Common myeloid progenitor, CD34-positive (primary cell): ENCODE measurements at regions not wholly inside any gene's neighbourhood (a gene's known extent, or its start where the extent isn't known, plus 50 kb on each side); places are given as distances from the start of the nearest gene placed in this dataset.

Experiments used
- CTCF ChIA-PET: fragments of 350-600 bp; sonication (Branson Sonifier 250); formaldehyde crosslinking; loops from one replicate; lab custom pipeline; 2021; ENCODE audit warnings: antibody characterized with exemption; lab: Charles Lee
- POLR2A ChIA-PET: fragments of 350-600 bp; sonication (Branson Sonifier 250); formaldehyde crosslinking; loops from one replicate; lab custom pipeline; 2021; ENCODE audit warnings: antibody characterized with exemption; lab: Charles Lee
- DNase-seq, 3 donors: peaks; one replicate each; pipeline versions ENCODE4 v3.0.0 to v3.0.0-alpha.2; 2013
- H3K27ac ChIP-seq, 2 experiments: 1 replicate in 1 of 2; 2 replicates in 1 of 2; pipeline ENCODE4 v1.7.0; 2013; ENCODE audit warnings: inconsistent platforms in 2 of 2, low read length in 2 of 2, mild to moderate bottlenecking in 2 of 2, low read depth in 1 of 2, moderate library complexity in 1 of 2; ENCODE audit not compliant: severe bottlenecking in 2 of 2, insufficient read depth in 1 of 2, poor library complexity in 1 of 2
- H3K27me3 ChIP-seq, 5 experiments: replicated peaks in 2 of 5; 1 replicate in 3 of 5; 2 replicates in 2 of 5; pipeline versions ENCODE4 v1.6.1 to v1.7.0; 2013; ENCODE audit warnings: low read length in 4 of 5, mild to moderate bottlenecking in 2 of 5, moderate library complexity in 2 of 5, inconsistent platforms in 1 of 5; ENCODE audit not compliant: insufficient read depth in 5 of 5, control insufficient read depth in 4 of 5
- H3K36me3 ChIP-seq, 4 experiments: 1 replicate in 2 of 4; 2 replicates in 2 of 4; pipeline versions ENCODE4 v1.6.1 to v1.7.0; 2013; ENCODE audit warnings: low read length in 3 of 4, control low read depth in 1 of 4, mild to moderate bottlenecking in 1 of 4; ENCODE audit not compliant: control insufficient read depth in 4 of 4, insufficient read depth in 4 of 4
- H3K4me1 ChIP-seq, 4 experiments: 1 replicate in 3 of 4; 2 replicates in 1 of 4; pipeline versions ENCODE4 v1.6.1 to v1.7.1; 2013; ENCODE audit warnings: low read length in 3 of 4, mild to moderate bottlenecking in 3 of 4, control low read depth in 1 of 4, inconsistent platforms in 1 of 4, moderate library complexity in 1 of 4; ENCODE audit not compliant: control insufficient read depth in 4 of 4, insufficient read depth in 4 of 4; ENCODE audit errors: control extremely low read depth in 1 of 4
- H3K4me3 ChIP-seq, 7 experiments: 1 replicate in 4 of 7; 2 replicates in 3 of 7; pipeline versions ENCODE4 v1.5.1 to v1.7.0; 2013; ENCODE audit warnings: mild to moderate bottlenecking in 7 of 7, low read length in 6 of 7, moderate library complexity in 6 of 7, inconsistent platforms in 2 of 7, low read depth in 2 of 7, control low read depth in 1 of 7; ENCODE audit not compliant: insufficient read depth in 4 of 7, control insufficient read depth in 1 of 7; ENCODE audit errors: extremely low read depth in 1 of 7
- H3K9me3 ChIP-seq, 5 experiments: 1 replicate in 4 of 5; 2 replicates in 1 of 5; pipeline versions ENCODE4 v1.6.1 to v1.7.1; 2013; ENCODE audit warnings: low read length in 4 of 5, mild to moderate bottlenecking in 2 of 5, inconsistent platforms in 1 of 5, low read depth in 1 of 5, moderate library complexity in 1 of 5; ENCODE audit not compliant: control insufficient read depth in 4 of 5, insufficient read depth in 2 of 5; ENCODE audit errors: control extremely low read depth in 1 of 5
- WGBS: methylation state at CpG from one replicate; pipeline ENCODE4 v1.1.5; 2013; ENCODE audit not compliant: insufficient coverage; 5-methylcytosine and 5-hydroxymethylcytosine counted together

DNA sequence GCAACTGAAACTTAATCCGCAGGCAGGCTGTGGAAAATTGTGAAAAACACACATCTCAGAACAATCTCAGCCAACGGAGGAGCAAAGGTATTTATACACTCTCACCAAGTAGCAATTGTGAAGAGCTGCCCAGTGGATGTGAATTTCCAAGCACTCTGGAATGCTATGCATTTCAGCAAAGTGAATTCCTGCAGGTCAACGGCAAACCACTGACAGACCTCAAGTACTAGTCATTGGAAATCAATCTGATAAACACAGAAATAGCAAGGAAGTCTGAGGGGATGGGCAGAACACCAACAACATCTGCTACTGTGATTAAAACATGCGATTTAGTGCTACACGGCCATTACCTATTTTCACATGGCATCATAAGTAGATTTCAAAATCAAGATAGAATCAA, 429.1 kb downstream of the HTR1B start:
- Histone ChIP-seq H3K27me3 (no peaks in the 10 kb centered on the region), H3K9me3 (peaks cover 0 to 14% (median 0%) of the 10 kb centered on the region in 5 experiments), H3K27ac (no peak overlapping the region), H3K36me3 (no peaks in the 10 kb centered on the region), H3K4me1 (no peaks in the 10 kb centered on the region), H3K4me3 (no peak overlapping the region)
- no peak for DNase-seq
- ChIA-PET POLR2A (no interaction called here), CTCF (no interaction called here)
- WGBS = 52% methylated on average over 3 of the region's 5 CpGs

DNA sequence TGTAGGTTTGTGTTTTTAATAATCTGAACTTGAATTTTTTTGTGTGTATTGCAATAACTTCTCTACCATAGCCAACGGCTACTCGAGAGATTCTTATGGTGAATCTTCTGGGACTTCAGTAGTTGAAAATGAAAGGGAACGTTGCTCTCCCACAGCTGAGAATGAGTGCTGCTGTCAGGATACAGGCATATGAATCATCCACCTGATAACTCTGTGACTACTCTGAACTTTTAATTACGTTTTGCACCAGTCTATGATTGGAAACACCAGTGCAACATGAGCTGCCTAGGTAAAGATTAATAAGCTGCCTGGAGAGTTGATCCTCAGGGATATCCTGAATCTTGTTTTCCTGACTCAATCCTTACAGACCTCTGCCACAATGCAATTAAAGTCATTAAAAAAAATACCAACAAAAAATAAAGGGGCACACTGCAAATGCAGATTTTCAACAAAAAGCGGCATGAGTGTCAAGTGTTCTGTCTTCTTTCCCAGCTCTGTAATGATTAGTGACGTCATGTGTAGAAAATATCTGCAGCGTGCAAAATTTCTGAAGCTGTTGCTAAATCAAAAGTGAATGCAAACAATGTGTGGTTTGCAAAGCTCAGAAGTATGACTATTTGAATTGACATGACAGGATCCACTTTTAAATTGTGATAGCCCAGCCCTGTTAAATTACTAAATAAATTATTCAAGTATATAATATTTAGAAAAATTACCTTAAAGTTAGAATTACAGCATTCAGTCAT, 432.2 kb downstream of the HTR1B start:
- no peak overlapping the region for H3K4me3 ChIP-seq
- no peaks in the 10 kb centered on the region for H3K36me3 ChIP-seq
- H3K9me3 ChIP-seq = no peaks in the 10 kb centered on the region
- H3K4me1 ChIP-seq = no peaks in the 10 kb centered on the region
- no peak overlapping the region for H3K27ac ChIP-seq
- WGBS = 98% methylated on average over 7 of the region's 7 CpGs
- CTCF ChIA-PET = no interaction called here
- DNase-seq = no peak
- POLR2A ChIA-PET = no interaction called here
- H3K27me3 ChIP-seq = no peaks in the 10 kb centered on the region

DNA sequence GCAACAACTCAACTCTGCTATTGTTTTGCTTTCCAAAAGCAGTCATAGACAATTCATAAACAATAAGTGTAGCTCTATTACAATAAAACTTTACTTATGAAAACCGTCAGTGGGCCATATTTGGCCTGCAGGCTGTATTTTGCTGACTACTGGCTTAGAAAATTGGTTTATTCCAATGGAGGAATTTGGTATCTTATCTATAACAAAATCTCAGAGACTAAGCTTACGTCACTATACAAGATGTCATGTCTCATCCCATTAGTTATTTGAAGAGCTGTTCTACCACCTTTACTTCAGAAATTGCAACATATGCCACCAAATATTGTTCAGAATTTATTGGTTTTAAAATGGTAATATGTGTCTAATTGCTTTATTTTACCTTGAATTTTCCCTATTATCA, 436.9 kb downstream of the HTR1B start:
- CTCF ChIA-PET = no interaction called here
- no peaks in the 10 kb centered on the region for H3K36me3 ChIP-seq
- DNase-seq = no peak
- H3K4me1 ChIP-seq = no peaks in the 10 kb centered on the region
- WGBS = no CpG with 5 or more reads among the region's 2 CpGs
- H3K4me3 ChIP-seq = no peak overlapping the region
- no peak overlapping the region for H3K27ac ChIP-seq
- no peaks in the 10 kb centered on the region for H3K9me3 ChIP-seq
- POLR2A ChIA-PET = no interaction called here
- H3K27me3 ChIP-seq = no peaks in the 10 kb centered on the region

DNA sequence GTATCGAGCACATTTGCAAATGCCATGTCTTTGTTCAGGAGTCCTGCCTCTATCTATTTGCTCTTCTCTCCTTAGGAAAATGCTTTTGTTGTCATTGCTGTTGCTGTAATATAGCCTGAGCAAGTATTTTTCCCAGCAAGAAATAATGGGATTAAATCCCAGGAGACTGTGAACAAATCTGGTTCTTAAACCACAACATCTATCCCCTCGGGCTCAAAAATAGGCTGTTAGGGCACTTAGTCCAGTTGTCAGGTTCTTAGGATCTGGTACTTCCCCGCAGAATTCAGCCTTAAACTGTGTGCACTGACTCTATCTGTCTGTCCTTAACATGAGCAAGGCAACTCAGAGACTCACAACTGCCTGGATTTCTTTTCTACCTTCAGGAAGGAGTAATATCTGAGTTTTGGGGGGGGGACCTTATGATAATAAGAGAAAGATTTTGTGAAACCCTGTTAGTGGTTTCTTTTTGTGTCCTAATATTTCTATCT, 437.5 kb downstream of the HTR1B start:
- DNase-seq = no peak
- CTCF ChIA-PET = no interaction called here
- 100% methylated on average over 1 of the region's 3 CpGs for WGBS

DNA sequence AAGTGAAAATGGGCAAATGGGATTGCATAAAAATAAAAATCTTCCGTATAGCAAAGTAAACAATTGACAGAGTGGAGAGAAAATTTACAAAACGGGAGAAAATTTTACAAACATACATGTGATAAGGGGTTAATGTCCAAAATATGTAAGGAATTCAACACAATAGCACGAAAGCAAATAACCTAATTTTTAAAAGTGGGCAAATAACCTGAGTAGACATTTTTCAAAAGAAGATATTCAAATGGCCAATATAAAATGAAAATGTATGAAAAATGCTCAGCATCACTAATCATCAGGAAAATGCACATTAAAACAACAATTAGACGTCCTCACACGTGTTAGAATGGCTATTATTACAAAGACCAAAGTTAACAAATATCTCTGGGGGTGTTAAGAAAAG, 441.5 kb downstream of the HTR1B start:
- no peak for DNase-seq
- Histone ChIP-seq H3K4me1 (no peaks in the 10 kb centered on the region), H3K27me3 (no peaks in the 10 kb centered on the region), H3K36me3 (no peaks in the 10 kb centered on the region), H3K27ac (no peak overlapping the region), H3K4me3 (no peak overlapping the region), H3K9me3 (no peaks in the 10 kb centered on the region)
- ChIA-PET CTCF (no interaction called here), POLR2A (no interaction called here)
- WGBS = 100% methylated on average over 1 of the region's 5 CpGs

More for the DNA sequence above, 437.5 kb downstream of the HTR1B start:
- Histone ChIP-seq H3K9me3 (no peaks in the 10 kb centered on the region), H3K36me3 (no peaks in the 10 kb centered on the region), H3K4me1 (no peaks in the 10 kb centered on the region), H3K27ac (no peak overlapping the region), H3K27me3 (no peaks in the 10 kb centered on the region), H3K4me3 (no peak overlapping the region)
- POLR2A ChIA-PET = no interaction called here

DNA sequence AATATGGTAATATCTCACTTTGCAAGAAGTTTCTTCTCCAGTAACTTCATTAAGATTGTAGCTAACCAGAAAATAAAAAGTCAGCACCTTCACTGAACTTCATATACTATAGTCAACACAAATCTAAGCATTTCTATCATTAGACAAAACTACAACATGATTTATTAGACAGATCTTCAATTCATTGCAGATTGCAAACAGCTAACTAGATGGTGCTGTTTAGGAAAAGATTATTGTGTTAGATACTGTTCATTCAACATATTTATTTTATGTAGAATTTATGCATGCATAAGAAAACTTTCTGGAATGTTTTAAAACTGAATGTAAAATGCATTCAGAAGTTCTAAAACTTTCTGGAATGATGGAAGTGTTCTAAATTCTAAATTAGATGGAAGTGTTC, 442.1 kb downstream of the HTR1B start:
- Histone ChIP-seq H3K27ac (no peak overlapping the region), H3K36me3 (no peaks in the 10 kb centered on the region), H3K4me1 (no peaks in the 10 kb centered on the region), H3K9me3 (no peaks in the 10 kb centered on the region), H3K27me3 (no peaks in the 10 kb centered on the region), H3K4me3 (no peak overlapping the region)
- ChIA-PET CTCF (no interaction called here), POLR2A (no interaction called here)
- DNase-seq = no peak

DNA sequence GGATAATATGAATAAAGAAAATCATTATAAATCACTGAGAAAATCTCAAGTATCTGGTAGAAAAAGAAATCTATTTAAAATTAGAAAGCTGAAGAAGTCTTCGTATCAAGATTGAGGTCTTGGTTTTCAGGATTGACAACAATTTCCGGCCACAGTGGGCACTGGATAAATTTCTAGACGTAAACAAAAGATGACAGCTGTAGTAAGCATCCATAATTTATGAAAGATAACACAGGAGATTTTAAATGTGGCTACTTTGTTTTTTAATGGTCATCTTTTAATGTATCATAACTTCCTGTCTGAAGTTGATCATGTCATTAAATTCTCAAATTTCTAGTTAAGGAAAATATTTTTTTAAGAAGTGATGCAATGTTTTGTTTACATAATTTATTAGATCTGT, 444.2 kb downstream of the HTR1B start:
- no peak for DNase-seq
- Histone ChIP-seq H3K9me3 (no peaks in the 10 kb centered on the region), H3K4me1 (no peaks in the 10 kb centered on the region), H3K27me3 (no peaks in the 10 kb centered on the region), H3K27ac (no peak overlapping the region), H3K36me3 (no peaks in the 10 kb centered on the region), H3K4me3 (no peak overlapping the region)
- 83% methylated on average over 2 of the region's 3 CpGs for WGBS
- ChIA-PET POLR2A (no interaction called here), CTCF (no interaction called here)
